Memory B cell (primary cell): ENCODE measurements at regions not wholly inside any gene's neighbourhood (a gene's known extent, or its start where the extent isn't known, plus 50 kb on each side); places are given as distances from the start of the nearest gene placed in this dataset.
A peak's percentile ranks its signal among the peaks of the same experiment; 100 is the strongest.

Source experiments
- ATAC-seq: fragments of 150-1000 bp; cut with Tn5 transposase; 2 replicates; pipeline ENCODE4 v1.10.0; 2021; ENCODE audit warnings: low read depth, mild to moderate bottlenecking, moderate library complexity
- DNase-seq, 2 donors: peaks; one replicate each; pipeline ENCODE4 v3.0.0; 2022; ENCODE audit warnings: low spot score in 2 of 2
- H3K27ac Mint-ChIP-seq: one replicate; pipeline ENCODE4 v1.8.0; 2022; ENCODE audit warnings: mild to moderate bottlenecking, moderate library complexity, mixed read lengths
- H3K27me3 Mint-ChIP-seq: one replicate; pipeline ENCODE4 v1.8.0; 2022; ENCODE audit warnings: mixed read lengths
- H3K36me3 Mint-ChIP-seq: one replicate; pipeline ENCODE4 v1.8.0; 2022; ENCODE audit warnings: mild to moderate bottlenecking, mixed read lengths
- H3K4me1 Mint-ChIP-seq: one replicate; pipeline ENCODE4 v1.8.0; 2022; ENCODE audit warnings: mixed read lengths
- H3K4me3 Mint-ChIP-seq: one replicate; pipeline ENCODE4 v1.8.0; 2022; ENCODE audit warnings: mild to moderate bottlenecking, moderate library complexity, mixed read lengths
- H3K9me3 Mint-ChIP-seq: one replicate; pipeline ENCODE4 v1.8.0; 2022; ENCODE audit warnings: mixed read lengths

GRCh38 chr3:101091489-101091888 is 98.3 kb upstream of the ABI3BP start:
- Mint-ChIP-seq H3K4me3 (no peak overlapping the region), H3K27ac (no peak overlapping the region), H3K27me3 (peaks cover 4% of the 10 kb centered on the region), H3K4me1 (no peaks in the 10 kb centered on the region), H3K36me3 (no peaks in the 10 kb centered on the region), H3K9me3 (no peaks in the 10 kb centered on the region)
- no peak for DNase-seq
- no peak for ATAC-seq

DNA sequence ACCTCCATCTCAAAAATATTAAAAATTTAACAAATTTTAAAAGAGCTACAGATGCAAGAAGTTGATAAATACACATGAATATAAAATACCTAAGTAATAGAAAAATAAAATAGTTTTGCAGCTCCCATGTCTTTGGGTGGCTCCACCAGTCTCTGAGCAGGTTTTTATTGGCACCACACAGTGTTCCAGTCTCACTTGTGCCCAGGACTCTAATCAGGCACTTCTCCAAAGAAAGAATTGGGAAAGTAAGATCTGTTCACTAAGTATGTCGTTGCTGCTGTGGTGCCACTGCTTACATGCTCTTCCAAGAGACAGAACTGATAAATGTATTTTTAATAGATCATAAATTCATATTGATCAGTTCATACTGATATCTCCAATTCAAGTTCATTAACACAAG is 92.5 kb upstream of the ABI3BP start:
- Mint-ChIP-seq H3K36me3 (no peaks in the 10 kb centered on the region), H3K4me3 (no peak overlapping the region), H3K9me3 (no peaks in the 10 kb centered on the region), H3K4me1 (no peaks in the 10 kb centered on the region), H3K27me3 (peaks cover 7% of the 10 kb centered on the region), H3K27ac (no peak overlapping the region)
- ATAC-seq (no peak), DNase-seq (no peak)

- no peak overlapping the region for H3K27ac Mint-ChIP-seq
- no peaks in the 10 kb centered on the region for H3K36me3 Mint-ChIP-seq
- ATAC-seq (no peak), DNase-seq (no peak)
- peaks cover 9% of the 10 kb centered on the region for H3K27me3 Mint-ChIP-seq
- no peaks in the 10 kb centered on the region for H3K4me1 Mint-ChIP-seq
- H3K9me3 Mint-ChIP-seq = no peaks in the 10 kb centered on the region
- no peak overlapping the region for H3K4me3 Mint-ChIP-seq
These were observed 91.2 kb upstream of the ABI3BP start for GRCh38 chr3:101084404-101084803.

GRCh38 chr3:101081999-101082398 is 88.8 kb upstream of the ABI3BP start:
- Mint-ChIP-seq H3K9me3 (no peaks in the 10 kb centered on the region), H3K27ac (no peak overlapping the region), H3K4me1 (no peaks in the 10 kb centered on the region), H3K36me3 (no peaks in the 10 kb centered on the region), H3K4me3 (no peak overlapping the region), H3K27me3 (peaks cover 9% of the 10 kb centered on the region)
- no peak for DNase-seq
- no peak for ATAC-seq

- ATAC-seq = no peak
- DNase-seq = no peak
- no peaks in the 10 kb centered on the region for H3K4me1 Mint-ChIP-seq
- H3K9me3 Mint-ChIP-seq = no peaks in the 10 kb centered on the region
- no peak overlapping the region for H3K4me3 Mint-ChIP-seq
- H3K27me3 Mint-ChIP-seq = peaks cover 9% of the 10 kb centered on the region
- no peak overlapping the region for H3K27ac Mint-ChIP-seq
- no peaks in the 10 kb centered on the region for H3K36me3 Mint-ChIP-seq
These were observed 88.2 kb upstream of the ABI3BP start for GRCh38 chr3:101081446-101081845.

GRCh38 chr3:101077361-101078011 is 84.3 kb upstream of the ABI3BP start:
- no peaks in the 10 kb centered on the region for H3K36me3 Mint-ChIP-seq
- ATAC-seq = no peak
- H3K27me3 Mint-ChIP-seq = peaks cover 9% of the 10 kb centered on the region
- H3K4me3 Mint-ChIP-seq = no peak overlapping the region
- H3K4me1 Mint-ChIP-seq = no peaks in the 10 kb centered on the region
- DNase-seq = no peak
- H3K9me3 Mint-ChIP-seq = no peaks in the 10 kb centered on the region
- no peak overlapping the region for H3K27ac Mint-ChIP-seq

DNA sequence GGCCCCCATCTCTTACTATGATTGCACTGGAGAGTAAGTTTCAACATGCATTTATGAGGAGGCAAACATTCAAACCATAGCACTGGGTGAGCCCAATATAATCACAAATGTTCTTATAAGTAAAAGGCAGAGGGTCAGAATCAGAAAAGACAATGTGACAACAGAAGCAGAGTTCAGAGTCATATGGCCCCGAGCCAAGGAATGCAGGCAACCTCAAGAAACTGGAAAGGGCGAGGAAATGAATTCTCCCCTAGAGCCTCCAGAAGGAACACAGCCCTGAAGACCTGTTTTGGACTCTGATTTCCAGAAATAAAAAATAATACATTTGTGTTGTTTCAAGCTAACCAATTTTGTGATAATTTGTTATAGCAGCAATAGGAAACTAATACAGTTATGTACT is 81.3 kb upstream of the ABI3BP start:
- H3K4me1 Mint-ChIP-seq = peaks cover 2% of the 10 kb centered on the region
- no peak overlapping the region for H3K27ac Mint-ChIP-seq
- H3K4me3 Mint-ChIP-seq = no peak overlapping the region
- H3K27me3 Mint-ChIP-seq = peaks cover 4% of the 10 kb centered on the region
- H3K9me3 Mint-ChIP-seq = no peaks in the 10 kb centered on the region
- DNase-seq (no peak), ATAC-seq (no peak)
- no peaks in the 10 kb centered on the region for H3K36me3 Mint-ChIP-seq

DNA sequence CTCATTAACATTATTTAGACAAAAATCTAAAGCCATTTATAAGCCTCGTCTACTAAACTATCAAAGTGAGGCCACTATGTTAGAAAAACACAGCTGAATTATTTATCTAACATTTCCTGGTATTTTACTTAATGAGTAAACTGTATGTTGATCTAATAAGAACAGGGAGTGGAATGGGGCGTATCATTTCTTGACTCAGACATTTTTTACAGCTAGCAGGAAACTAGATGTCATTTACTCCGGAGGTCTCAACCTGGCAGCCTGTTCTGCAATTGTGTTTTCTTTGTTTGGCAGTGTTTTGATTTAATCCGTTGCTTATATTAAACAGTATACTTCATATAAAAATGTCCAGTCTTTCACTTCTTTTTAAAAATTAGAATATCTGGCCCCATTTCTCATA is 79.1 kb upstream of the ABI3BP start:
- peaks cover 2% of the 10 kb centered on the region for H3K4me1 Mint-ChIP-seq
- H3K36me3 Mint-ChIP-seq = no peaks in the 10 kb centered on the region
- H3K27me3 Mint-ChIP-seq = peaks cover 4% of the 10 kb centered on the region
- ATAC-seq = no peak
- H3K4me3 Mint-ChIP-seq = no peak overlapping the region
- no peaks in the 10 kb centered on the region for H3K9me3 Mint-ChIP-seq
- no peak for DNase-seq
- H3K27ac Mint-ChIP-seq = no peak overlapping the region

DNA sequence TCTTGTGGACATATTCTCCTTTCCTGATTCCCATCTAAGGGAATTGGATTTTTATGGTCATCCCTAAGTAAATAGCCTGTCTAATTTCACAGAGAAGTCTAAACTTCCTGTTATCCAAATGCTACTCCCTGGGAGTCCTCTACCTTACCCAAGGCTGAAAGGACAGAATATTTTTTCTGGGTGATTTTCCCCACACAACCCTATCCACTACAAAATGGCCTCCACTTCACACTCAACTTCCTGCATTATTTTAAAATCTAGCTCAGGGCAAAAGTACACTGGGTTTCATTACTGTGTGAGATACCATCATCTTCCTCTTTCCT is 77.5 kb upstream of the ABI3BP start:
- no peak overlapping the region for H3K4me3 Mint-ChIP-seq
- no peak overlapping the region for H3K27ac Mint-ChIP-seq
- H3K9me3 Mint-ChIP-seq = no peaks in the 10 kb centered on the region
- H3K36me3 Mint-ChIP-seq = no peaks in the 10 kb centered on the region
- DNase-seq (no peak), ATAC-seq (no peak)
- H3K4me1 Mint-ChIP-seq = peaks cover 2% of the 10 kb centered on the region
- peaks cover 5% of the 10 kb centered on the region for H3K27me3 Mint-ChIP-seq

- H3K9me3 Mint-ChIP-seq = no peaks in the 10 kb centered on the region
- no peak overlapping the region for H3K27ac Mint-ChIP-seq
- no peaks in the 10 kb centered on the region for H3K36me3 Mint-ChIP-seq
- H3K4me1 Mint-ChIP-seq = peaks cover 2% of the 10 kb centered on the region
- peak; percentile 76 for ATAC-seq
- H3K4me3 Mint-ChIP-seq = no peak overlapping the region
- H3K27me3 Mint-ChIP-seq = peaks cover 6% of the 10 kb centered on the region
- peak; percentile 29 to 49 for DNase-seq
These were observed 76.9 kb upstream of the ABI3BP start for GRCh38 chr3:101069901-101070798.

GRCh38 chr3:101068876-101069606 is 75.8 kb upstream of the ABI3BP start:
- no peak overlapping the region for H3K4me3 Mint-ChIP-seq
- DNase-seq = no peak
- H3K27ac Mint-ChIP-seq = no peak overlapping the region
- H3K27me3 Mint-ChIP-seq = peaks cover 7% of the 10 kb centered on the region
- peaks cover 2% of the 10 kb centered on the region for H3K4me1 Mint-ChIP-seq
- no peaks in the 10 kb centered on the region for H3K36me3 Mint-ChIP-seq
- no peak for ATAC-seq
- H3K9me3 Mint-ChIP-seq = no peaks in the 10 kb centered on the region

GRCh38 chr3:101066711-101067129 is 73.5 kb upstream of the ABI3BP start:
- DNase-seq (no peak), ATAC-seq (no peak)
- Mint-ChIP-seq H3K9me3 (no peaks in the 10 kb centered on the region), H3K27ac (no peak overlapping the region), H3K4me1 (peaks cover 2% of the 10 kb centered on the region), H3K4me3 (no peak overlapping the region), H3K27me3 (peaks cover 10% of the 10 kb centered on the region), H3K36me3 (no peaks in the 10 kb centered on the region)

- Mint-ChIP-seq H3K4me3 (no peak overlapping the region), H3K36me3 (no peaks in the 10 kb centered on the region), H3K27ac (no peak overlapping the region), H3K9me3 (no peaks in the 10 kb centered on the region), H3K4me1 (peaks cover 1% of the 10 kb centered on the region), H3K27me3 (peaks cover 9% of the 10 kb centered on the region)
- DNase-seq = no peak
- ATAC-seq = no peak
These were observed 72.7 kb upstream of the ABI3BP start for GRCh38 chr3:101065962-101066361.

- Mint-ChIP-seq H3K27ac (no peak overlapping the region), H3K4me3 (no peak overlapping the region), H3K36me3 (no peaks in the 10 kb centered on the region), H3K9me3 (peaks cover 14% of the 10 kb centered on the region), H3K27me3 (peaks cover 7% of the 10 kb centered on the region), H3K4me1 (no peaks in the 10 kb centered on the region)
- DNase-seq (no peak), ATAC-seq (no peak)
These were observed 70.2 kb upstream of the ABI3BP start for GRCh38 chr3:101063401-101063800.
